PC-9 (cell line): ENCODE measurements at regions not wholly inside any gene's neighbourhood (a gene's known extent, or its start where the extent isn't known, plus 50 kb on each side); places are given as distances from the start of the nearest gene placed in this dataset.

ENCODE experiments used
- BruUV-seq: library from RNA; stranded (reverse); fragments of 400-500 nt; replicated peaks from 2 replicates; lab custom pipeline; 2021; lab: Mats Ljungman, UMichigan
- CTCF ChIA-PET: fragments of 300-600 bp; sonication (Branson Sonifier 250); formaldehyde crosslinking; loops from one replicate; lab custom pipeline; 2022; ENCODE audit warnings: antibody characterized with exemption; lab: Charles Lee
- POLR2A ChIA-PET: fragments of 300-600 bp; sonication (Branson Sonifier 250); formaldehyde crosslinking; loops from one replicate; lab custom pipeline; 2022; ENCODE audit warnings: antibody characterized with exemption; ENCODE audit not compliant: unreplicated experiment; lab: Charles Lee
- DNase-seq, 2 experiments: peaks; one replicate each; pipeline versions ENCODE4 v3.0.0 to v3.0.0-alpha.2; 2015 to 2022; ENCODE audit warnings: mixed read lengths in 1 of 2
- H2AFZ ChIP-seq: fragments of 200-600 bp; sonication (generic); 2 replicates; pipeline ENCODE4 v1.8.1; 2017; ENCODE audit warnings: antibody characterized with exemption
- H3F3A ChIP-seq: fragments of 200-600 bp; sonication (generic); 2 replicates; pipeline ENCODE4 v1.8.1; 2017; ENCODE audit warnings: antibody characterized with exemption, mild to moderate bottlenecking, low read depth; ENCODE audit not compliant: insufficient read depth
- H3K27ac ChIP-seq: fragments of 200-600 bp; sonication (generic); 2 replicates; pipeline ENCODE4 v1.6.1; 2016; ENCODE audit warnings: mixed run types
- H3K27me3 ChIP-seq: fragments of 200-600 bp; sonication (generic); 2 replicates; pipeline ENCODE4 v1.6.1; 2016; ENCODE audit warnings: low read depth, mixed run types; ENCODE audit not compliant: insufficient read depth
- H3K36me3 ChIP-seq: fragments of 200-600 bp; sonication (generic); 2 replicates; pipeline ENCODE4 v1.6.1; 2016; ENCODE audit warnings: low read depth, mixed run types
- H3K4me1 ChIP-seq: fragments of 200-600 bp; sonication (generic); replicated peaks from 2 replicates; pipeline ENCODE4 v1.6.1; 2016; ENCODE audit warnings: mixed run types; ENCODE audit not compliant: insufficient read depth
- H3K4me2 ChIP-seq: fragments of 200-600 bp; sonication (generic); 2 replicates; pipeline ENCODE4 v1.6.1; 2017; ENCODE audit warnings: mixed run types
- H3K4me3 ChIP-seq: fragments of 200-600 bp; sonication (generic); 2 replicates; pipeline ENCODE4 v1.6.1; 2016; ENCODE audit warnings: mixed run types
- H3K79me2 ChIP-seq: fragments of 200-600 bp; sonication (generic); 2 replicates; pipeline ENCODE4 v1.6.1; 2017; ENCODE audit warnings: low read depth, mixed run types
- H3K9me2 ChIP-seq: fragments of 200-600 bp; sonication (generic); 2 replicates; pipeline ENCODE4 v1.8.1; 2017; ENCODE audit warnings: mild to moderate bottlenecking; ENCODE audit not compliant: insufficient read depth
- H3K9me3 ChIP-seq: fragments of 200-600 bp; sonication (generic); 2 replicates; pipeline ENCODE4 v1.8.1; 2016; ENCODE audit warnings: low read depth; ENCODE audit not compliant: insufficient read depth
- H4K20me1 ChIP-seq: fragments of 200-600 bp; sonication (generic); 2 replicates; pipeline ENCODE4 v1.8.1; 2017; ENCODE audit not compliant: insufficient read depth
- EZH2 ChIP-seq: fragments of 200-600 bp; sonication (generic); IDR thresholded peaks from 2 replicates; pipeline ENCODE4 v1.8.0; 2017; ENCODE audit warnings: antibody characterized with exemption, low read depth
- intact Hi-C: fragments of 100-400 bp; cut with micrococcal nuclease; formaldehyde crosslinking; loops from one replicate; pipeline ENCODE4 v1.10.0; 2022; ENCODE audit not compliant: unreplicated experiment
- TF ChIP-seq, protein P1 (sequence below): fragments of 200-600 bp; sonication (generic); conservative IDR thresholded peaks from 2 replicates; pipeline ENCODE4 v1.6.1; 2017; ENCODE audit warnings: mixed run types, antibody characterized with exemption, mild to moderate bottlenecking, moderate library complexity

DNA sequence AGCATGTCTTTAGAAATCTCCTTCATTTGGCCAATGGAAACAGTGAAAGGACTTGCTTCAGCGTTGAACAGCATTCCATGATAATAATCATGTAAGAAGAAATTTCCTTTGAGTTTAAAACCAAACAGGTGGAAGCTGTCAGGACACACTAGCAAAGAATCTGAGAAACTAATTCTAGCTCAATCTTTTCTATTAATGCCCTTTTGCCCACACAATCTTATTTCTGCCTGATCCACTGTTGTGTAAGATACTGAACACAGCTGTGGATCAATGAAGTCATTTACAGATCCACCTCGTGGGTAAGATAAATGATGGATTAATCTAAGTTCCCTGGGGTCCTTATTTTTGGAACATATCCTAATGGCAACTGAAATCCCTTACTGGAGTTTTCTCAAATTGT lies 536.9 kb upstream of the LMO3 start:
- Histone ChIP-seq H3F3A (no peaks in the 10 kb centered on the region), H3K9me2 (no peaks in the 10 kb centered on the region), H2AFZ (no peak overlapping the region), H3K4me3 (no peak overlapping the region), H3K79me2 (no peaks in the 10 kb centered on the region), H4K20me1 (no peaks in the 10 kb centered on the region), H3K4me2 (no peak overlapping the region), H3K36me3 (no peaks in the 10 kb centered on the region), H3K27me3 (no peaks in the 10 kb centered on the region), H3K27ac (no peak overlapping the region), H3K4me1 (no peaks in the 10 kb centered on the region), H3K9me3 (no peaks in the 10 kb centered on the region)
- TF ChIP-seq EZH2 = no peak
- TF ChIP-seq, protein P1, sequence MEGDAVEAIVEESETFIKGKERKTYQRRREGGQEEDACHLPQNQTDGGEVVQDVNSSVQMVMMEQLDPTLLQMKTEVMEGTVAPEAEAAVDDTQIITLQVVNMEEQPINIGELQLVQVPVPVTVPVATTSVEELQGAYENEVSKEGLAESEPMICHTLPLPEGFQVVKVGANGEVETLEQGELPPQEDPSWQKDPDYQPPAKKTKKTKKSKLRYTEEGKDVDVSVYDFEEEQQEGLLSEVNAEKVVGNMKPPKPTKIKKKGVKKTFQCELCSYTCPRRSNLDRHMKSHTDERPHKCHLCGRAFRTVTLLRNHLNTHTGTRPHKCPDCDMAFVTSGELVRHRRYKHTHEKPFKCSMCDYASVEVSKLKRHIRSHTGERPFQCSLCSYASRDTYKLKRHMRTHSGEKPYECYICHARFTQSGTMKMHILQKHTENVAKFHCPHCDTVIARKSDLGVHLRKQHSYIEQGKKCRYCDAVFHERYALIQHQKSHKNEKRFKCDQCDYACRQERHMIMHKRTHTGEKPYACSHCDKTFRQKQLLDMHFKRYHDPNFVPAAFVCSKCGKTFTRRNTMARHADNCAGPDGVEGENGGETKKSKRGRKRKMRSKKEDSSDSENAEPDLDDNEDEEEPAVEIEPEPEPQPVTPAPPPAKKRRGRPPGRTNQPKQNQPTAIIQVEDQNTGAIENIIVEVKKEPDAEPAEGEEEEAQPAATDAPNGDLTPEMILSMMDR = no peak
- DNase-seq = no peak
- ChIA-PET CTCF (no interaction called here), POLR2A (no interaction called here)
- intact Hi-C loops = no loop called here
- BruUV-seq = no TSS peak

DNA sequence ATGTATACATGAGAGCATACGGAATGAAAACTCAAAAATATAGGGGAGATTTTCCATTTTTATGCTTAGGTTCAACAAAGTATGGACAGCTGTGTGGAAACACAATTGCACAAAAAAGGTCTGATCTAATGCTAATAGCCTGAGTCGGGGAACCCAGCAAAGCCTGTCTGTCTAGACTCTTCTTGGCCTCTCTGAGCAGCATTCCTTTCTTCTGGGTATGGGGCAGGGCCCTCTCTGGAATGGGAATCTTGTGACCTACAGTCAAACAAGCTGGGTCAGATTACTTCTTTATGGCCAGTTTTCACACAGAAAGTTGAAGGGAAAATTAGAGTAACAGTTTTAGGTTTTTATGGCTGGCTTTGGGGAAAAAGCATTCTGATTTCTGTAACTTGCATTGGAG lies 534.0 kb upstream of the LMO3 start:
- intact Hi-C loops = loop anchor here (1.0 kb wide), 1 partner anchor 31 kb away; no protein-coding TSS in a partner anchor
- H3K4me3 ChIP-seq = no peak overlapping the region
- BruUV-seq = no TSS peak
- H2AFZ ChIP-seq = no peak overlapping the region
- H3K27ac ChIP-seq = no peak overlapping the region
- DNase-seq = peak; percentile 51 to 72
- POLR2A ChIA-PET = no interaction called here
- no peaks in the 10 kb centered on the region for H3K79me2 ChIP-seq
- CTCF ChIA-PET = no interaction called here
- no peaks in the 10 kb centered on the region for H3F3A ChIP-seq
- no peaks in the 10 kb centered on the region for H3K4me1 ChIP-seq
- no peaks in the 10 kb centered on the region for H4K20me1 ChIP-seq
- no peak for TF ChIP-seq EZH2
- TF ChIP-seq, protein P1 = no peak
- no peaks in the 10 kb centered on the region for H3K36me3 ChIP-seq
- no peaks in the 10 kb centered on the region for H3K9me2 ChIP-seq
- no peaks in the 10 kb centered on the region for H3K9me3 ChIP-seq
- no peaks in the 10 kb centered on the region for H3K27me3 ChIP-seq
- no peak overlapping the region for H3K4me2 ChIP-seq

GRCh38 chr12:17137396-17137795 lies 531.4 kb upstream of the LMO3 start:
- intact Hi-C loops = no loop called here
- Histone ChIP-seq H3K4me3 (no peak overlapping the region), H2AFZ (no peak overlapping the region), H3K4me2 (no peak overlapping the region), H3K36me3 (no peaks in the 10 kb centered on the region), H3K9me2 (no peaks in the 10 kb centered on the region), H3K79me2 (no peaks in the 10 kb centered on the region), H3K27ac (no peak overlapping the region), H3K27me3 (no peaks in the 10 kb centered on the region), H4K20me1 (no peaks in the 10 kb centered on the region), H3K9me3 (no peaks in the 10 kb centered on the region), H3K4me1 (no peaks in the 10 kb centered on the region), H3F3A (no peaks in the 10 kb centered on the region)
- TF ChIP-seq, protein P1 = no peak
- no peak for TF ChIP-seq EZH2
- ChIA-PET CTCF (interaction anchor here (0.7 kb wide), 1 partner anchor 26 kb away, joined by 5 read pairs; no protein-coding TSS in a partner anchor), POLR2A (no interaction called here)
- no peak for DNase-seq
- no TSS peak for BruUV-seq
